ENCODE measurements at regions not wholly inside any gene's neighbourhood (a gene's known extent, or its start where the extent isn't known, plus 50 kb on each side); places are given as distances from the start of the nearest gene placed in this dataset.

GRCh38 chr2:211127501-211127900, 571.1 kb downstream of the CPS1 start:
- TF ChIP-seq POLR2AphosphoS5 (IDR thresholded peaks at IDR 0.05; ENCODE audit: low read depth, low read length) (no peak), POLR2A (IDR thresholded peaks at IDR 0.05; ENCODE audit: low read depth, low read length) (no peak), TAF1 (IDR thresholded peaks at IDR 0.05; ENCODE audit: borderline replicate concordance, low read depth, low read length) (no peak)
- FAIRE-seq (no peak), DNase-seq (ENCODE audit: insufficient read length) (no peak)

- DNase-seq (ENCODE audit: insufficient read length) (no peak), FAIRE-seq (no peak)
- TF ChIP-seq POLR2AphosphoS5 (IDR thresholded peaks at IDR 0.05; ENCODE audit: low read depth, low read length) (no peak), TAF1 (IDR thresholded peaks at IDR 0.05; ENCODE audit: borderline replicate concordance, low read depth, low read length) (no peak), POLR2A (IDR thresholded peaks at IDR 0.05; ENCODE audit: low read depth, low read length) (no peak)
Observed at GRCh38 chr2:211128287-211128686, 571.9 kb downstream of the CPS1 start.

GRCh38 chr2:211129798-211130197, 573.4 kb downstream of the CPS1 start:
- FAIRE-seq (no peak), DNase-seq (ENCODE audit: insufficient read length) (no peak)
- TF ChIP-seq TAF1 (IDR thresholded peaks at IDR 0.05; ENCODE audit: borderline replicate concordance, low read depth, low read length): no peak
- no peak for TF ChIP-seq POLR2A (IDR thresholded peaks at IDR 0.05; ENCODE audit: low read depth, low read length)
- TF ChIP-seq POLR2AphosphoS5 (IDR thresholded peaks at IDR 0.05; ENCODE audit: low read depth, low read length): no peak

GRCh38 chr2:211132046-211132445, 575.6 kb downstream of the CPS1 start:
- TF ChIP-seq POLR2A (IDR thresholded peaks at IDR 0.05; ENCODE audit: low read depth, low read length): no peak
- TF ChIP-seq POLR2AphosphoS5 (IDR thresholded peaks at IDR 0.05; ENCODE audit: low read depth, low read length): no peak
- no peak for TF ChIP-seq TAF1 (IDR thresholded peaks at IDR 0.05; ENCODE audit: borderline replicate concordance, low read depth, low read length)
- DNase-seq (ENCODE audit: insufficient read length) (no peak), FAIRE-seq (no peak)

- FAIRE-seq (no peak), DNase-seq (ENCODE audit: insufficient read length) (no peak)
- no peak for TF ChIP-seq POLR2AphosphoS5 (IDR thresholded peaks at IDR 0.05; ENCODE audit: low read depth, low read length)
- TF ChIP-seq TAF1 (IDR thresholded peaks at IDR 0.05; ENCODE audit: borderline replicate concordance, low read depth, low read length): no peak
- no peak for TF ChIP-seq POLR2A (IDR thresholded peaks at IDR 0.05; ENCODE audit: low read depth, low read length)
Observed at GRCh38 chr2:211132573-211132972, 576.2 kb downstream of the CPS1 start.

- no peak for TF ChIP-seq TAF1 (IDR thresholded peaks at IDR 0.05; ENCODE audit: borderline replicate concordance, low read depth, low read length)
- no peak for TF ChIP-seq POLR2AphosphoS5 (IDR thresholded peaks at IDR 0.05; ENCODE audit: low read depth, low read length)
- no peak for TF ChIP-seq POLR2A (IDR thresholded peaks at IDR 0.05; ENCODE audit: low read depth, low read length)
- DNase-seq (ENCODE audit: insufficient read length) (no peak), FAIRE-seq (no peak)
Observed at GRCh38 chr2:211133766-211134165, 577.4 kb downstream of the CPS1 start.

DNA sequence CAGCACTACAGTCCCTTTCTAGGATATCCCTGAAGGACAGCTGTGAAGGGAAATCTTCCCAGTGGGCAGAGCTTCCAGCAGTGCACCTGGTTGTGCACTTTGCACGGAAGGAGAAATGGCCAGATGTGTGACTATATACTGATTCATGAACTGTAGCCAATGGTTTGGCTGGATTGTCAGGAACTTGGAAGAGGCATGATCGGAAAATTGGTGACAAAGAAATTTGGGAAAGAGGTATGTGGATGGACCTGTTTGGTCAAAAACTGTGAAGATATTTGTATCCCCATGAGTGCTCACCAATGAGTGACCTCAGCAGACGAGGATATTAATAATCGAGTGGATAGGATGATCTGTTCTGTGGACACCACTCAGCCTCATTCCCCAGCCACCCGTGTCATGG, 582.2 kb downstream of the CPS1 start:
- DNase-seq (ENCODE audit: insufficient read length): no peak
- no peak for FAIRE-seq
- TF ChIP-seq TAF1 (IDR thresholded peaks at IDR 0.05; ENCODE audit: borderline replicate concordance, low read depth, low read length) (no peak), POLR2AphosphoS5 (IDR thresholded peaks at IDR 0.05; ENCODE audit: low read depth, low read length) (no peak), POLR2A (IDR thresholded peaks at IDR 0.05; ENCODE audit: low read depth, low read length) (no peak)

DNA sequence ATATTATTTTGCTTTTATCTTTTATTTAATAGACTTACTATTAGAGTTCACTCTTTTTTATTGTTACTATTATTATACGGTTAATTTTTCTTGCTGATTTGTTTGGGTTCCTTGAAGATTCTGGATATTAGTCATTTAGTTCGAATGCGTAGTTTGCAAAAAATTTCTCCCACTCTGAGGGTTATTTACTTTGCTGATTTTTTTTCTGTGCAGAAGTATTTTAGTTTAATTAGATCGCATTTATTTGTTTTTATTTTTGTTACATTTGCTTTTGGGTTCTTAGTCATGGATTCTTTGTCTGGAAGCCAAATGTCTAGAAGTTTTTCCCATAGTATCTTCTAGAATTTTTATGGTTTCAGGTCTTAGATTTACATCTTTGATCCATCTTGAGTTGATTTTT, 585.2 kb downstream of the CPS1 start:
- no peak for FAIRE-seq
- TF ChIP-seq POLR2AphosphoS5 (IDR thresholded peaks at IDR 0.05; ENCODE audit: low read depth, low read length): no peak
- TF ChIP-seq TAF1 (IDR thresholded peaks at IDR 0.05; ENCODE audit: borderline replicate concordance, low read depth, low read length): no peak
- TF ChIP-seq POLR2A (IDR thresholded peaks at IDR 0.05; ENCODE audit: low read depth, low read length): no peak
- DNase-seq (ENCODE audit: insufficient read length): no peak

GRCh38 chr2:211144078-211144477, 587.7 kb downstream of the CPS1 start:
- no peak for TF ChIP-seq POLR2AphosphoS5 (IDR thresholded peaks at IDR 0.05; ENCODE audit: low read depth, low read length)
- no peak for TF ChIP-seq TAF1 (IDR thresholded peaks at IDR 0.05; ENCODE audit: borderline replicate concordance, low read depth, low read length)
- no peak for TF ChIP-seq POLR2A (IDR thresholded peaks at IDR 0.05; ENCODE audit: low read depth, low read length)
- FAIRE-seq: no peak
- DNase-seq (ENCODE audit: insufficient read length): no peak

GRCh38 chr2:211144974-211145665, 588.7 kb downstream of the CPS1 start:
- DNase-seq (ENCODE audit: insufficient read length) (no peak), FAIRE-seq (no peak)
- TF ChIP-seq POLR2AphosphoS5 (IDR thresholded peaks at IDR 0.05; ENCODE audit: low read depth, low read length) (no peak), POLR2A (IDR thresholded peaks at IDR 0.05; ENCODE audit: low read depth, low read length) (no peak), TAF1 (IDR thresholded peaks at IDR 0.05; ENCODE audit: borderline replicate concordance, low read depth, low read length) (no peak)

GRCh38 chr2:211149731-211150130, 593.3 kb downstream of the CPS1 start:
- no peak for TF ChIP-seq POLR2A (IDR thresholded peaks at IDR 0.05; ENCODE audit: low read depth, low read length)
- TF ChIP-seq TAF1 (IDR thresholded peaks at IDR 0.05; ENCODE audit: borderline replicate concordance, low read depth, low read length): no peak
- no peak for TF ChIP-seq POLR2AphosphoS5 (IDR thresholded peaks at IDR 0.05; ENCODE audit: low read depth, low read length)
- FAIRE-seq (no peak), DNase-seq (ENCODE audit: insufficient read length) (no peak)

DNA sequence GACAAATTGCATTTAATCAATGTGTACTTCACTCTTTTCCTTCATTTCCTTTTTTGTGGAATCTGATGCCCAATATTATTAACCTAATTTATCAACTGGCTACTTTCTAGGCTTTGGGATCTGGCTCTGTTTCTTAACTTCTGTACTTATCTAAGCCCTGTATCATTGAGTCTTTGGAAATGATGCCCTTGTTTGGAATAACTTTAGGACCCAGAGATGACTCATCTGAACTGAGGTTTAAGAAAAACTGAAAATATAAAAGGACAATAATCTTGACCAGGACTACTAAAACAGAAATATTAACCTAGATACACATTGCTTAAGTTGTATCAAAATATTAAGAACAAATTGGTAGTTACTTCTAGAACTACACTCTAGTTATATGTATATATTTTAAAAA, 600.8 kb downstream of the CPS1 start:
- TF ChIP-seq POLR2A (IDR thresholded peaks at IDR 0.05; ENCODE audit: low read depth, low read length) (no peak), POLR2AphosphoS5 (IDR thresholded peaks at IDR 0.05; ENCODE audit: low read depth, low read length) (no peak), TAF1 (IDR thresholded peaks at IDR 0.05; ENCODE audit: borderline replicate concordance, low read depth, low read length) (no peak)
- FAIRE-seq (no peak), DNase-seq (ENCODE audit: insufficient read length) (no peak)

Measured in GM12892 (cell line).